DND-41 (cell line): ENCODE measurements at regions not wholly inside any gene's neighbourhood (a gene's known extent, or its start where the extent isn't known, plus 50 kb on each side); places are given as distances from the start of the nearest gene placed in this dataset.

Experiments
- ATAC-seq: fragments of 200-7000 bp; cut with Tn5 transposase; 3 replicates; pipeline ENCODE4 v1.9.1; 2021; ENCODE audit warnings: low read depth; ENCODE audit not compliant: insufficient read depth
- DNase-seq: peaks from one replicate; pipeline ENCODE4 v3.0.0-alpha.2; 2020
- H2AFZ ChIP-seq: 2 replicates; pipeline ENCODE4 v1.6.0; 2012; ENCODE audit warnings: low read depth, low read length
- H3K27ac ChIP-seq: 2 replicates; pipeline ENCODE4 v1.5.1; 2012; ENCODE audit warnings: low read length, inconsistent platforms
- H3K27me3 ChIP-seq: fragments of 200-600 bp; sonication (generic); 2 replicates; pipeline ENCODE4 v1.6.0; 2012; ENCODE audit warnings: low read length, mild to moderate bottlenecking, inconsistent platforms; ENCODE audit not compliant: insufficient read depth, poor library complexity
- H3K36me3 ChIP-seq: 2 replicates; pipeline ENCODE4 v1.5.1; 2012; ENCODE audit warnings: low read length, inconsistent platforms; ENCODE audit not compliant: insufficient read depth
- H3K4me1 ChIP-seq: 2 replicates; pipeline ENCODE4 v1.5.1; 2012; ENCODE audit warnings: mild to moderate bottlenecking, low read length; ENCODE audit not compliant: insufficient read depth
- H3K4me2 ChIP-seq: 2 replicates; pipeline ENCODE4 v1.6.0; 2012; ENCODE audit warnings: mild to moderate bottlenecking, moderate library complexity, low read length, inconsistent platforms; ENCODE audit not compliant: insufficient read depth
- H3K4me3 ChIP-seq, 2 experiments: fragments of 200-600 bp in 1 of 2; shearing (Covaris generic) in 1 of 2; 2 replicates each; pipeline ENCODE4 v1.5.1; 2012 to 2016; ENCODE audit warnings: inconsistent platforms in 2 of 2, low read length in 2 of 2, mild to moderate bottlenecking in 2 of 2, low read depth in 1 of 2, moderate library complexity in 1 of 2
- H3K79me2 ChIP-seq: 2 replicates; pipeline ENCODE4 v1.6.0; 2012; ENCODE audit warnings: low read length, inconsistent platforms; ENCODE audit not compliant: insufficient read depth
- H3K9ac ChIP-seq: 2 replicates; pipeline ENCODE4 v1.6.0; 2012; ENCODE audit warnings: low read depth, mild to moderate bottlenecking, inconsistent platforms, low read length, moderate library complexity
- H3K9me3 ChIP-seq: 2 replicates; pipeline ENCODE4 v1.5.1; 2012; ENCODE audit warnings: low read length, moderate library complexity, mild to moderate bottlenecking, inconsistent platforms; ENCODE audit not compliant: insufficient read depth, severe bottlenecking
- H4K20me1 ChIP-seq: 2 replicates; pipeline ENCODE4 v1.6.0; 2012; ENCODE audit warnings: low read length; ENCODE audit not compliant: insufficient read depth
- EZH2 ChIP-seq: IDR thresholded peaks from 3 replicates; pipeline ENCODE4 v1.6.1; 2012; ENCODE audit warnings: borderline replicate concordance, low read depth, mild to moderate bottlenecking, moderate library complexity, low read length, inconsistent platforms; ENCODE audit not compliant: severe bottlenecking
- TF ChIP-seq, protein P1 (sequence below): IDR thresholded peaks from 2 replicates; pipeline ENCODE4 v1.5.1; 2012; ENCODE audit warnings: borderline replicate concordance, low read length, moderate library complexity, mild to moderate bottlenecking; ENCODE audit not compliant: poor library complexity, severe bottlenecking; ENCODE audit errors: extremely low read depth

DNA sequence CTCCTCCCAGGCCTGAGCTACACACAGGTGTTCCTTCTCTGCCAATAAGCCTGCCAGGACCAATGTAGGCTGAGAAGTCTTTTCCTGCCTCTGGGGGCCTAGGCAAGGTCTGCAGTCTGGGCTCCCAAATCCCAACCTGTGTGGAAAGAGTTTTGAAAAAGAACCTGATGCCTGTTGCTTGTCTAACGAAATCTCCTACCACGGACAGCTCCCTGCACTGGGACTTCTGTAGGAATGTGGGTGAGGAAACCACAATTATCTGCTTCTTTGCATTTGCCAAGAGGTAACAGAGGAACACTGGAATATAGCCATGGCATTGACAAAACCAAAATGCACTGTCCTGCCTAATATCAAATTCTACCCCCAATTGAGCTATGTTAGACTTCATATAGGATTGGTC, 877.0 kb upstream of the TMEM132C start:
- no peak overlapping the region for H3K9ac ChIP-seq
- no peak for ATAC-seq

DNA sequence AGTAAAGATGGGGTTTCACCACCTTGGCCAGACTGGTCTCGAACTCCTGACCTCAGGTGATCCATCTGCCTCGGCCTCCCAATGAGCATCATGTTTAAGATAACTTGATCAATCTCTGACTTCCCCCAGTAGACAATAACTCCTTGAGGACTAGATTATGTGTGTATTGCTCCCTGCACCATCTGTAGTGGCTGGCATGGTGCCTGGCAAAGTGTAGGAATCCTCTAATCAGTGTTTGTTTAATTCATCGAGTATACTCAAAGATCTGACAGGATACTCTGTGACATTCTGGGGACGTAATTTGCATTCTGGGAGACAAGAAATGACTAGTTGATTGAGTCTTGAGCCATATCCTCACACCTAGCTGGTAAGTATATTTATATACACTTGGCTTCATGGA, 873.5 kb upstream of the TMEM132C start:
- no peaks in the 10 kb centered on the region for H3K9me3 ChIP-seq
- no peaks in the 10 kb centered on the region for H4K20me1 ChIP-seq
- TF ChIP-seq, protein P1, sequence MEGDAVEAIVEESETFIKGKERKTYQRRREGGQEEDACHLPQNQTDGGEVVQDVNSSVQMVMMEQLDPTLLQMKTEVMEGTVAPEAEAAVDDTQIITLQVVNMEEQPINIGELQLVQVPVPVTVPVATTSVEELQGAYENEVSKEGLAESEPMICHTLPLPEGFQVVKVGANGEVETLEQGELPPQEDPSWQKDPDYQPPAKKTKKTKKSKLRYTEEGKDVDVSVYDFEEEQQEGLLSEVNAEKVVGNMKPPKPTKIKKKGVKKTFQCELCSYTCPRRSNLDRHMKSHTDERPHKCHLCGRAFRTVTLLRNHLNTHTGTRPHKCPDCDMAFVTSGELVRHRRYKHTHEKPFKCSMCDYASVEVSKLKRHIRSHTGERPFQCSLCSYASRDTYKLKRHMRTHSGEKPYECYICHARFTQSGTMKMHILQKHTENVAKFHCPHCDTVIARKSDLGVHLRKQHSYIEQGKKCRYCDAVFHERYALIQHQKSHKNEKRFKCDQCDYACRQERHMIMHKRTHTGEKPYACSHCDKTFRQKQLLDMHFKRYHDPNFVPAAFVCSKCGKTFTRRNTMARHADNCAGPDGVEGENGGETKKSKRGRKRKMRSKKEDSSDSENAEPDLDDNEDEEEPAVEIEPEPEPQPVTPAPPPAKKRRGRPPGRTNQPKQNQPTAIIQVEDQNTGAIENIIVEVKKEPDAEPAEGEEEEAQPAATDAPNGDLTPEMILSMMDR: no peak
- no peak for TF ChIP-seq EZH2
- H3K4me2 ChIP-seq: no peak overlapping the region
- DNase-seq (no peak), ATAC-seq (no peak)
- H3K79me2 ChIP-seq: no peaks in the 10 kb centered on the region
- H3K27ac ChIP-seq: no peak overlapping the region
- H3K9ac ChIP-seq: no peak overlapping the region
- H3K27me3 ChIP-seq: no peaks in the 10 kb centered on the region
- no peaks in the 10 kb centered on the region for H3K4me1 ChIP-seq
- no peak overlapping the region for H2AFZ ChIP-seq
- H3K4me3 ChIP-seq: no peak overlapping the region
- H3K36me3 ChIP-seq: no peaks in the 10 kb centered on the region

More for the DNA sequence above, 877.0 kb upstream of the TMEM132C start:
- H3K4me1 ChIP-seq: no peaks in the 10 kb centered on the region
- H3K9me3 ChIP-seq: peaks cover 4% of the 10 kb centered on the region
- no peak overlapping the region for H3K27ac ChIP-seq
- TF ChIP-seq, protein P1: no peak
- no peak for TF ChIP-seq EZH2
- no peaks in the 10 kb centered on the region for H3K27me3 ChIP-seq
- no peaks in the 10 kb centered on the region for H4K20me1 ChIP-seq
- H2AFZ ChIP-seq: no peak overlapping the region
- DNase-seq: peak; percentile 13
- no peak overlapping the region for H3K4me3 ChIP-seq
- no peak overlapping the region for H3K4me2 ChIP-seq
- no peaks in the 10 kb centered on the region for H3K36me3 ChIP-seq
- H3K79me2 ChIP-seq: no peaks in the 10 kb centered on the region

- no peaks in the 10 kb centered on the region for H4K20me1 ChIP-seq
- H3K36me3 ChIP-seq: no peaks in the 10 kb centered on the region
- no peak overlapping the region for H3K27ac ChIP-seq
- H3K79me2 ChIP-seq: no peaks in the 10 kb centered on the region
- DNase-seq: no peak
- H2AFZ ChIP-seq: no peak overlapping the region
- H3K4me1 ChIP-seq: no peaks in the 10 kb centered on the region
- H3K27me3 ChIP-seq: no peaks in the 10 kb centered on the region
- no peak overlapping the region for H3K4me2 ChIP-seq
- TF ChIP-seq, protein P1: no peak
- H3K9ac ChIP-seq: no peak overlapping the region
- no peak overlapping the region for H3K4me3 ChIP-seq
- no peaks in the 10 kb centered on the region for H3K9me3 ChIP-seq
- no peak for ATAC-seq
Observed at GRCh38 chr12:127393896-127394295, 873.1 kb upstream of the TMEM132C start.

DNA sequence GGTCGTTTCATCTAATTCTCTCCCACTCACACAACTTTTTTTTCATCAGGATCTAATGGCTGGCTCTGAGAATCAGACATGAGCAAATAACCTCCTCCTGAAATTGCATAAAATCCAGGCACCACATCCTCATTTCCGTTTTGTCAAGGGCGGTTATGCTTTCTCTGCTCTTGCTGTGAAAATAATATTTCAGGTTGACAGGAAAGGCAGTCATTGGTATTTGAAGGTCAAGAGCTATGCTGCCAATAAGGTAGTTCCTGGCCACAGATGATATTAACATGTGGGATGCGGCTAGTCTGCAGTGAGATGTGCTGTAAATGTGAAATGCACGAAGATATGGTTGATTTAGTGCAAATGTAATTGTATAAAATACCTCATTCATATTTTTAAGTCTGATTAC, 870.2 kb upstream of the TMEM132C start:
- no peaks in the 10 kb centered on the region for H3K4me1 ChIP-seq
- H4K20me1 ChIP-seq: no peaks in the 10 kb centered on the region
- no peak overlapping the region for H2AFZ ChIP-seq
- H3K36me3 ChIP-seq: no peaks in the 10 kb centered on the region
- H3K79me2 ChIP-seq: no peaks in the 10 kb centered on the region
- no peaks in the 10 kb centered on the region for H3K9me3 ChIP-seq
- TF ChIP-seq, protein P1: no peak
- no peak for TF ChIP-seq EZH2
- H3K27ac ChIP-seq: no peak overlapping the region
- no peak for ATAC-seq
- no peak for DNase-seq
- H3K4me2 ChIP-seq: no peak overlapping the region
- no peaks in the 10 kb centered on the region for H3K27me3 ChIP-seq
- H3K9ac ChIP-seq: no peak overlapping the region
- no peak overlapping the region for H3K4me3 ChIP-seq
